HG02884 (cell line): ENCODE measurements at regions not wholly inside any gene's neighbourhood (a gene's known extent, or its start where the extent isn't known, plus 50 kb on each side); places are given as distances from the start of the nearest gene placed in this dataset.

Experiments
- ATAC-seq: cut with Tn5 transposase; IDR thresholded peaks from one replicate; pipeline ENCODE4 v1.9.1; 2021; ENCODE audit warnings: mild to moderate bottlenecking, moderate library complexity; ENCODE audit not compliant: unreplicated experiment

DNA sequence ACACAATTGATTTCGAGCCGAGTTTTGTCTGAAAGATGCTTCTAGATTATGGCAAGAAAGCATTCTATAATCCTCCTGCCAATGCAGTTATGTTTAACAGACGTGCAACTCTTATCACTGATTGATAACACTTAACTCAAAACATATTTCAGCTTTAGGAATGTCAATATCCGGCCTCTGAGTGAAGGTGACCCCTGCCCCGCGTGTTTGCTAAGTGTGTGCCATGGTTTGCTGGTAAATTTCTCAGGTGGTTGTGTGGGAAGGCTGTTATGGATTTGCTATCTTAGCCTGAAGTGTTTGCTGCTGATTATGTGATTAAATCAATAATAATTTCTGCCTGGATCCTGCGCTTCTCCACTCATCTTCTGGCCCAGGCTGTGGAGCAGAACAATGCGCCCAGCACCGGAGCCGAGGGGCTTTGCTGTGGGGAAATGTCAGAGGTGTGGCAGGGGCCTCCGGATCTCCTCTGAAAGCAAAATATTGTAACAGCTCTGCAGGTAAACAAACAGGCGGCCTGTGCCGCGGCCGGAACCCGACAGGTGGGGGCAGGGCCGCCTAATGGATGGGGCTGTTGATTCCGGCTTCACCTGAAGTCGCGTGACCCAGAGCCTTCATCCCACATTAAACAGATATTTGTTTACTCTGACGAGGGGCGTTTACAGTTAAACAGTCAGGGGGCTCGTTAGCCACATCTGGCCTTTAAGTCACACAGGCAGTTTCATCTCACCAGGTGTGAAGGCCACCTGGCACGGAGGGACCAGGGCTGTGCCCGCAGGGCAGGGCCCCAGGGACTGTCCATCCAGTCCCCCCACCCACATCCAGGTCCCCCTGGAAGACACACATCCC lies 210.7 kb upstream of the SALL3 start:
- ATAC-seq = no peak

DNA sequence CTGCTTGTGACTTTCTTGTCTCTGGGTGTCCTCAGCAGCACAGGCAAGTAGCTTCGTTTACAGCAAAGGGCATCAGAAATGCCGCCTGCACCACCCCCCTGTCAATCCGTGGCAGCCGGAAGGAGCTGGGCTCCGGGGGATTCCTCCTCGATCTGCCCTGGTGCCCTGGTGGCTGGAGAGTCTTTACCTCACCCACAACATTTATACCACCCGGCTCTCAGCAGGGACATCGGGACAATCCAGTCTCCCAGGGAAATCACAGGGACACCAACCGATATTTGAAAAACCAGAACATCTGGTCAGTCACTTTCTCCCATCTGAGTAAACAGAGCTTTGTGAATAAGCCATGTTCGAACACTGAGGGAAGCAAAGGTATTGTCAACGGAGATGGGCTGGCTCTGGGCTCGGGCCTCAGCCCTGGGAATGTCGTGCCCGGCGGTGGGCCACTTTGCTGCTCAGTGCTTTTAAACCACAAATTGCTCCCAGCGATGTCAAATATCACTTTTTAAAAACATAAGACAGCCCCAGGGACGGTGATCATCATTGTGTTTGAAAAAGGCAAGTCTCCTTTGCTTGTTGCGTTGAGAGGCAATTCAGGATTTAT lies 210.0 kb upstream of the SALL3 start:
- ATAC-seq = no peak

DNA sequence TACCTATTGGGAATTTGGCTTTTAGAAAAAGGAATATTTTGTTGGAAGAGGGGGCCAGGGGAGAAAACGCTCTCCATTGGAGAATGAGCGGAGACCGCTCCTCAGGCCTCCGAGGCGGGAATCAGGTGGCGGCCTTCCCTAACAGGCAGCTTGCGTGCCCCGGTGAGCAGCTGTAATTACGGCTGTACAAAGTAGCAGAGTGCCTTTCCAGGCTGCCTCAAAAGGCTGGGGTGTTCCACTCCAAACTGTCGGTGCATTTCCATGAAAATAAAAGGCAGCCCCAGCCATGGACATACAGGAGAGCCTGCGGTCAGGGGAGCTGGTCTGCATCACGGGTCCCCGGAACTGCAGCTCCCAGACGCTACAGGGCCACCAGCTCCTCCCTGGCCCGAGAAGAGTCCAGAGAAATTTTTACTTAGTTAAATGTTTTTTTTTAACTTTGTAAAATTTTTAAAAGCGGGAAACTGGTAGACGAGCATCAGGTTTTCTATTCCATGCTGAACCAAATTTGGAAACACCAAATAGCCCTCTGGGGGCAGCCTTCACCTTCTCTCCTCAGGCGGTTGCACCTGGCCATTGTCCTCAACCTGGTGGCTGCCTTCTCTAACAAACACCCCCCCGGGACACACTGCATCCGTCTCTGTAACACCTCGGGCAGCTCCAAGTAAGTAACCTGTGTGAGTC lies 209.3 kb upstream of the SALL3 start:
- ATAC-seq = no peak

DNA sequence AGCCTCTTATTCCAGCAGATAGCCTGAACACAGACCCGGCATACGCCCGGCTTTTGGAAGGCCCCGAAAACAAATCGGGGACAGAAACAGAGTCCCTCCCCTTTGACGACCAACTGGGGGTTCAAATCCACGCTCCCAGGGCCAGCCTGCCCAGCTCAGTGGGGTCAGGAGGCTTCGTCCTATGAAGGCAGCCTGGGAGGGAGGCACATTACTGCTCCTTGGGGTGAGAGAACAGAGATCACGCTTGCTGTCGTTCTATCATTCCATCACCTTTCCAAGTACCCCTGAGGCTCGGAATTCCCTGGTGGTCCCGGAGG lies 208.8 kb upstream of the SALL3 start:
- ATAC-seq = no peak

DNA sequence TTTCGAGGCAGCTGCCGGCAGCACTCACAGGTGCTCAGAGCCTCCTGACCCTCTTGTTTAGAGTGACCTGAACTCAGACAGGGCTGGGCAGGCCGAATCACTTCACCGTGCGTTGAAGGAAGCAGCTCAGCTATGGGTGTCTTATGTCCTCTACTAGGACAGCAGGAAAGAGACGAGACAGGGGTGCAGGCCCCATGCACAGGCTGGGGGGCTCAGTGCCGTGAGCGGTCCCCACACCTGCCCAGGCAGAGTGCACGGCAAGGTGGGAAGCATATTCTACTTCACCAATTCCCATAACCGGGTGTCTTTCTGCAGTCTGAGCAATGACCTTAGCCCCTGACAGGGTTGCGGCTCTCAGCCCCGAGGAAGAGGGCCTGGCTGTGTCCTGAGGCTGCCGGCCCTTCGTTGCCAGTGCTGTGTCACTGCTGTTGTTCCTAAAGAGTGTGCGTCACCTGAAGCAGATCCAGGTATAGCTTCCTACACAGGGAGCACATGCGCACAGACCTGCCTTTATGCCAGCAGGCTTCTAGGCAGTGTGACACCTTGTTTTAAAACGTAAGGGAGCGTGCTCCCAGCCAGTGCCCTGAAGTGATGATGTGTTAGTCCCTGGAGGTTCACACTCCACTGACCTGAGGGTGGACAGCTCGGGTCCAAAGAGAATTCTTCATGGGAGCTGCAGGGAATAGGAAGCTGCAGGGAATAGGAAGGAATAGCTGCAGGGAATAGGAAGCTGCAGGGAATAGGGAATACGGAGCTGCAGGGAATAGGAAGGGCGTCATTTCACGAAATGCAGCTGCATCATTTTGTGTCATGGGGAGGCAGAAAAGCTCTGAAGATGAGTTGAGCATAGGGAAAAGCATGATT lies 207.9 kb upstream of the SALL3 start:
- ATAC-seq = no peak

DNA sequence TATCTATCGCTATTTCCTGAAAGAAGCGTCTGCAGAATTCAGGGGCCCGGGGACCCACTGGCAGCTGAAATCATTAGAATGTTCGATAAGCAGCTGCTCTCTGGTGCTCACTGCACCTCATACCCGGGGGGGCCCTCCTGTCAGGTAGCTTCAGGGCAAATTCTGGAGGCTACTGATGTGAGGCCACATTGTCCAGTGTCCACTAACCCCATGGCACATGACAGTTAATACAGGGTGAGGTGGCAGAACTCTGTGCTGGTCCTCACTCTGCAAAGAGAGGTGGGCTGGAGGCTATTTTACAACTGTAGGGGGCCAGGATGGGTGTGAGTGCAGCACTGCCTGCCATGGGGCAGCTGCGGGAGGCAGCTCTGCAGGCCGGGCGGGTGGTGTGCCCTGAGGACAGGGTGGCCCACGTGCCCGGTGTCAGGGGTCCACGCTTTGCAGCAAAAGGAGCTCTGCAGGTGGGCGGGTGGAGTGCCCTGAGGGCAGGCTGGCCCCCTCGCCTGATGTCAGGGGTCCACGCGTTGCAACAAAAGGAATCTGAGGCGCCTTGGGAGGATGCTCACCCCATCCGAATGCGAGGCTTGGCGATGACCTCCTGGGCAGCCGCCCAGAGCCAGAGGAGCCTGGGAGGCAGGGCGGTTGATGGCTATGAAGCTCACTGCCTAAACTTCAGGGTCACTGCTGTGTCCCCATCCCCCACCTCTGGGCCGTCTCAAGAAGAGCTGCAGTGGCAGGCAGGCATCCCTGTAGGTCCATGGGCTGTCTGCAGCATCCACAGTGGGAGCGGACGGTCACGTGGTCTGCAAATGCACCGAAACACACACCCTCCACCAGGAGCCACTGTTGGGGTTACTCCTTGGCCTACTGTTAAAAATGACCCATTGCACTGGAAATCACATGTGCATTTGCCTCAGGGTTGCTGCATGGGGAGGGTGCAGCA lies 207.0 kb upstream of the SALL3 start:
- no peak for ATAC-seq

DNA sequence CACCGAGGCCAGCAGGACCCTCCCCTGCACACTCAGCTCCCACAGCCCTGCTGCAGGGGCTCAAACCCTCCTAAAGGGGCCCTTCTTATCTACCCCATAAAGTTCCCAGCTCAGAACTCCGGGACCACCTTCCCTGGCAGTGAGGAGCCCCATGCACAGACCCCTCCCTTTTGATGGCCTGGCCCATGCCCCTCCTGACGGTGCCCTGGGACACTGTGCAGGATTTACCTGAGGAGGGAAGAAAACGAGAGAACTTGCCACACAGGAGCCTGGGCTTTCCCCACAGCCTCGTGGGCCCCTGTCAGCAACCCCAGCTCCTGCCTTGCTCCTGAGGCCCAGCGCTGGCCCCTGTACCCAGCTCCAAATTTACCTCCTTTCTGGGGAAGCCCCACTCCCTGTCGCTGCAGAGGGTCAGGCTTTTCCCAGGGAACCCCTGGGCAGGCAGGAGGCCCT lies 206.3 kb upstream of the SALL3 start:
- ATAC-seq = no peak

DNA sequence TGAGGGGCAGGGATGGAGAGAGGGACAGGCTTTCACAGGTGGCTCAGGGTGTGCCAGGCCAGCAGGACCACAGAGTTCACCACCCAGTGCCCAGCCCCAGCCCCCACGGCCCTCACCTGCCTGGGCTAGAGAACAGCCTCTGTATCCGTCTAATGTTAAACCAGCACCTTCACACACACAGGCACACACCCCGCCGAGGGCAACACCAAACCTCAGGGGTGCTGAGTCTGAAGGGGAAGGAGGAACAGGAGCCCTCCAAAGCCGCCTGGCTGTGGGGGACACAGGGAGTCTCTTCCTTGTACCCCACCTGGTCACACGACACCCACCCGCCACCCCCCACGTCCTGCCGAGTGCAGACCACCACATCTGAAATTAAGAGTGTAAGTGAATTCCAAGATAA lies 205.8 kb upstream of the SALL3 start:
- no peak for ATAC-seq

DNA sequence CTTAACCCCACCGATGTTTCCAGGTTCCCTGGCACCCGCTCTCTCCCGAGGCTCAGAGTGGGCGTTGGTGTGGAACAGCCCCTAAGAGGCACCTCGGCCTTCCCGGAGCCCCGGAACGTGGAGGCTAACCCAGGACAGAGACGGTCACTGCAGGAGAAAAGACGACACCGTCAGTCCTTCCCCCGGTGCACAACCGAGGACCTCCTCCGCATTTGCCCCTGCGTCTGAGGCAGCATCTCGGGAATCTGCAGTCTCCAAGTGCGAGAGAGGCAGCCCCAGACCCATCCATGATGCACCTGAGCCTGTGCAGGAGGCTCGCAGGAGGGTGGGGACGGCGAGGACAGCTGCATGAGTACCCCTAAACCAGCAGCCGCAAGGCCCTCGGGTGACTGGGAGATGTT lies 204.9 kb upstream of the SALL3 start:
- no peak for ATAC-seq

DNA sequence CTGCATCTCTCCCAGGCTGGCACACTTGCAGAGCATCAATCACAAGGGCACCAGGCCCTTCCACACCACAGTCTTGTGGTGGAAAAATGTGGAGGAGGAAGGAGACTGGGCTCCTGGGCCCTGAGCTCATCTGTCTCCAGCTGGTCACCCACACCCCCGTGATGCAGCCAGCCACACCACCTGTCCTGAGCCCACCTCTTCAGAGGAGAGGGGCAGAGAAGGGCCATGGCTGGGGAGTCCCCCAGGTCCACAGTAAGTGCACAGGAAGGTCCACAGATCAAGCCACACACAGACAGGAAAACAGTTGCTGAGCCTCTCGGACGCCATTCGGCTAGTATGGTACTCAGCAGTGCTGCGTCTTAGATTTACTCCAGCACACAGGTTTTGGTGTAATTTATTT lies 203.5 kb upstream of the SALL3 start:
- no peak for ATAC-seq

DNA sequence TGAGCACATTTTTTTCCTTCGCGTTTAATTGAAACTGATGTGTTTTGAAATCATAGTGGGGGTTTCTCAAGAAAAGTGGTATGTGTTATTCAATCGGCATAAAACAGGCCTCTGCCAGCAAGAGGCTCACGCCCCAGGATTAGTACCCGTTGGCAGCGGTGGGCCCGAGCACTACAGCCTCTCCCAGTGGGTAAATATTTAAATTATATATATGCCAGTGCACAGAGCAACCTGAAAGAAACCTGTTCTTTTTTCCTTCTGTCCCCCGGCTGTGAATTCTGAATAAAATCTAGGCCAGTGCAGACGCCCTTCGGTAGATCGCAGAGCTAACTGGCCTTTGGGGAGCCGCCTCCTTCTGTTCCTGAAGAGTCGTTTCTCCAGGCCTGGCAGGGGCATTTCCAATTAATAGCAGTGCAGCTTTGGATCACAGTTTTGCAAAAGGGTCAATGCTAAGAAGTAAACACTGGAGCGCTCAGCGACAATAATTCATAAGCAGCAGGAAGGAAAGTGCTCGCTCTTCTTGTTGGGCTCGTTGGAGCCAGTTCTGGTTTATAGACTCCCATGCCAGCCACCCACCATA lies 202.8 kb upstream of the SALL3 start:
- no peak for ATAC-seq

DNA sequence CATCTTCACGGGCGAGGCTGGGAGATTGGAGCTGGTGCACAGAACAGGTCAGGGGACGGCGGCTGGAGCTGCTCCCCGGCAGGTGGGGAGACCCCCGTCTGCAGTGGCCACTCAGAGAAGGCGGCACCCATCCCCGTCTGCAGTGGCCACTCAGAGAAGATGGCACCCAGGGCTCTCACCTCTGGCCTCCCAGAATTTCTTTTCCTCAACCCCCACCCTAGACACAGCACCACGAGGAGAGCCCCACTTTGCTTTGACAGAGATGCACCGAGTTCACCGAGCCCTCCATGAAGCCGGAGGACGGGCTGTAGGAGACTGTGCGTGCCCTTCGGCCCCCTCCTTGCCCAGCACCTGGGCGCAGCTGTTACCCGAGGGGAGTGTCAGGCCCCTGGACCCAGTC lies 201.6 kb upstream of the SALL3 start:
- no peak for ATAC-seq

DNA sequence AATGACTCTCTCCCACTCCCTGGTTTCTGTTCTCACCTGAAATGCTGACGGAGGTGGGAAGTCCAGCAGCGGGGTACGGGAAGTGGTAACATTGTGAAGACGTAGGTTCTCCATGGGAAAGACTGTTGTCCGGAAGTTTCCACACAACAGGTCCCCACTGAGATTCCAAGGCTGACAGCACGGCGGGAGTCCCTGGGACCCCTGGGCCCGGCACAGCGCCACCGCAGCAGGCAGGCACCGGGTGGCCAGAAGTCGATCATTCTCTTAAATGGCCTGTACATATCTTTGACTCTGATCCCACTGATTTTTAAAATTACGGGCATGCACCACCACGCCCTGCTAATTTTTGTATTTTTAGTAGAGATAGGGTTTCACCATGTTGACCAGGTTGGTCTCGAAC lies 201.0 kb upstream of the SALL3 start:
- ATAC-seq = no peak

DNA sequence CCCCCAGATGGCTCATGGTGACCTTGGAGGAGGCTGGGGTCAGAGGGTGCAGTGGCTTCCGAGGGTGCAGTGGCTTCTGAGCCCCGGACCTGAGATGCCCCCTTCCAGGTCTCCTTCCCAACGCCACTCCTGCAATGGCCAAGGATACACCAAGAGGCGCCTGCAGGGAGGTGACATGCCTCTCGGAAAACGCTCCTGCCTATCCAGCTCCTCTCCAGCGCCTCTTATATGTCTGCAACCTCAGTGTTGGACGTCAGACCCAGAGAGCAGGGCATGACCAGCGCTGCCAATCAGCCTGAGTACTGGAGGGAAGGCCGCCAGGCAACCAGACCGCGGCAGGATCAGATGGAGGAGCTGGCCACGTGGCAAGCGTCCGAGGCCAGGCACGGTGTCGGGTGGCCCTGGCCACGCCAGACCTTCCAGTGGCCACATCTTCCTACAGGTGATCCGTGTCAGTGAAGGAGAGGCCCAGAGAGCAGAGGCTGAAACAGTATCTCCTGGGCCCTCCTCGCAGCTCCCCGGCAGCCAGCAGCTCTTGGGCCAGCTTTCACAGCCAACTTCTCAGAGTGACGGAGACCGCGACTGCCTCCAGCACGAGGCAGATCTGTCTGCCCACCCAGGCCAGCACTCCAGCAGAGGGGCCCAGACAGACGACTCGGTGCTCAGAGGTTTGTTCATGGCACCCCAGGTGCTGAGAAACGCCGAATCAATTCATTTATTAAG lies 199.5 kb upstream of the SALL3 start:
- ATAC-seq = no peak

DNA sequence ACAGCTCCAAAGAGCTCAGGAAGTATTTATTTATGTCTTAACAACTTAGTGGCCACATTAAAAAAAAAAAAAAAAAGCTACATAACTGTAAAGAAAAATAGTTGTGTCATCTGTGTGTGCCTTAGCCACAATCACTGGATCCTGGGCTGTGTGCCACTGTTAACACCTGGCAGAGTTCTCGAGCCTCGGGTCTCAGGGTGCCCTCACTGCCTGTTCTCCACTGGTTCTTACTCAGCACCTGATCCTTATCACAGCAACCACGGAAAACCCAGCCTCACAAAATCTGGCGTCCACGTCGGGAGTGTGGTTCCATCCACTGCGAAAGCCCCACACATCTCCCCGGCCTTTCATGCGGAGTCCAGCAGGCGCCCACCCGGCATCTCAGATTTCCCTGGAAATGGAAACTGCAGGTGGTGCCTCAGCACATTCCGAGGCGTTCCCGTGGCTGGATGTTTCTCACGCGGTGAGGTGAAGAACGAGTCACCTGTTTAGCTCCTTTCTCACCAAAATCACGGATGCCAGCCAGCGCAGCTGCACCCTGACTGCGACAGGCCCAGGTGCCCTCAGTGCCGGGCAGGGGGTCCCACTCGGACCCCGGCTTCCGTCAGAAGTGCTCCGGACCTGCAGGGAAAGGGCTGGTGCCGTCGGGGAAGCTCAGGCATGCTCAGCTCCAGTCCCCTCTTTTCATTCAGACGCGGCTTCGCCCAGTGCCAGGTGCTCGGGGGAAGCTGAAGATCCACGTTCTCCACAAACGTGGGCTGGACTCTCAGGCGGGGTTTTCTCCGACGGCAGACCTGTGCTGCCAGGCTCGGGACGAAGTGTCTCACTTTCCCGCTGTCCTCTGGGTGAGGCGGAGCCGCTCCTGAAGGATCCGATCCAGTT lies 198.7 kb upstream of the SALL3 start:
- no peak for ATAC-seq

DNA sequence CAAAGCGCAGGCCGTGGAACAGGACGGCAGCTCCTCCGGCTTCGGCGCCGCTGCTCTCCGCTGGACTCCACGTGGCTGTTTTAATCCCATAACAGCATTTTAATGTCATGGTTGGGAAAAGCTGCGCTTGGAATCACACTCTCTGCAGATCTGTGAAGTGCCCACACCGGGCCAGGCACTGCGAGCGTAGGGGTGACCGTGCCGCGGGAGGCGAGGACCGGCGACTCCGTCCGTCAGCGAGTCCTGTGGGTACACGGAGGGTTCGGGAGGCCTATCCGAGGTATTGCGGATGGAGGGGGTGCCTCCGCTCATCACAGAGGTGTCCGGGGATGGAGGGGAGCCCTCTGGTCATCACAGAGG lies 198.0 kb upstream of the SALL3 start:
- ATAC-seq = no peak

DNA sequence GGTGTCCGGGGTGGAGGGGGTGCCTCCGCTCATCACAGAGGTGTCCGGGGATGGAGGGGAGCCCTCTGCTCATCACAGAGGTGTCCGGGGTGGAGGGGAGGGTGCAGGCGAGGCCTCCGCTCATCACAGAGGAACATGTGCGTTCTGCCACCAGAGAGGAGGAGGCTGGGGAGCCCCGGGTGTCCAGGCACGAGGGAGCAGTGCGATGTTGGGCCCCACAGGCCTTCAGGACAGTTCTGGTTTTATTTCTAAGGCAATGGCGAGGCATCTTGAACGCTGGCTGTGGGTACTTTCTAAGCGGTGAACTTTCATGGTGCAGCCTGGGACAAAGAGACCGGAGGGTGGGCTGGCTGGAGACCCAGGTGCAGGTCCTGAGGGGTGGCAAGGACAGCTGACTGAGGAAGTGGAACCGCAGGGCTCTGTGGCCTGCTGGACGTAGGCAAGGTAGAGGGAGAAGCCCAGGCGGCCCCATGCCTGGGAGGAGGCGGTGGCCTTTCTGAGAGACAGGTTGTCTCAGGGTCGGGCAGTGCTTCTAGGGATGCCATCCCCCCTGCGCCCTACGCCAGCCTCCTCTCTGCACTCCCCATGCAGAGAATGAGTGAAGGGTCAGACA lies 196.6 kb upstream of the SALL3 start:
- ATAC-seq = no peak

DNA sequence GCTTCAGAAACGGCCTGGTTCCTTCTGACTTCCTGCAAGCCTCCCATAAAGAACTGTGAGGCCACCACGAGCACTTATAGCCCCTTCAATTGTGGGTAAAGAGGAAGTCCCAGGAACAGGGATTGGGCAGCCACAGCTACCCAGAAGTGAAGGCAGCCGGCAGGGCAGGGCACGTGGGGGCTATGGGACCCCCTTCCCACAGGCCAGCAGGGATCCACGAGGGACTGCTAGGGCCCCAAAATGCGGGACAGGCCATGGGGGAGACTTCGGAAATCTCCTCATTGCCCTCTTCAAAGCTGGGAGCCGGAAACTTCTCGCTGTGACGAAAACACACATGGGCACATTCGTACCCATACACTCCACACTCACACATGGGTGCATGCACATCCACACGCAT lies 196.1 kb upstream of the SALL3 start:
- ATAC-seq = no peak
